ENCODE measurements at regions not wholly inside any gene's neighbourhood (a gene's known extent, or its start where the extent isn't known, plus 50 kb on each side); places are given as distances from the start of the nearest gene placed in this dataset.
"Not testable (repeated sequence)": the region's sequence is repeated elsewhere in the genome, so short reads cannot be mapped to it uniquely, and the experiment has no call there.

- no peak for FAIRE-seq
Measured at GRCh38 chr18:66136039-66136438, 385.2 kb downstream of the CDH7 start.

- no peak for FAIRE-seq
Measured at GRCh38 chr18:66129248-66129647, 378.4 kb downstream of the CDH7 start.

GRCh38 chr18:66126266-66126665 lies 375.5 kb downstream of the CDH7 start:
- FAIRE-seq: no peak

- FAIRE-seq: no peak
Measured at GRCh38 chr18:66124394-66124793, 373.6 kb downstream of the CDH7 start.

GRCh38 chr18:66119347-66119746 lies 368.5 kb downstream of the CDH7 start:
- FAIRE-seq: no peak

GRCh38 chr18:66111018-66111417 lies 360.2 kb downstream of the CDH7 start:
- FAIRE-seq: no peak

GRCh38 chr18:66110607-66111006 lies 359.8 kb downstream of the CDH7 start:
- no peak for FAIRE-seq

GRCh38 chr18:66109981-66110380 lies 359.2 kb downstream of the CDH7 start:
- FAIRE-seq: no peak

GRCh38 chr18:66107546-66107945 lies 356.7 kb downstream of the CDH7 start:
- FAIRE-seq: no peak

GRCh38 chr18:66105016-66105415 lies 354.2 kb downstream of the CDH7 start:
- no peak for FAIRE-seq

- FAIRE-seq: no peak
Measured at GRCh38 chr18:66103550-66103949, 352.7 kb downstream of the CDH7 start.

GRCh38 chr18:66083078-66083477 lies 332.3 kb downstream of the CDH7 start:
- no peak for FAIRE-seq

- no peak for FAIRE-seq
Measured at GRCh38 chr18:66078925-66079800, 328.4 kb downstream of the CDH7 start.

GRCh38 chr18:66077066-66077465 lies 326.3 kb downstream of the CDH7 start:
- FAIRE-seq: no peak

GRCh38 chr18:66066191-66066590 lies 315.4 kb downstream of the CDH7 start:
- no peak for FAIRE-seq

GRCh38 chr18:66048406-66048805 lies 297.6 kb downstream of the CDH7 start:
- no peak for FAIRE-seq

GRCh38 chr18:66046032-66046602 lies 295.3 kb downstream of the CDH7 start:
- FAIRE-seq: no peak

GRCh38 chr18:66043009-66043408 lies 292.2 kb downstream of the CDH7 start:
- no peak for FAIRE-seq

GRCh38 chr18:66013969-66014368 lies 263.2 kb downstream of the CDH7 start:
- no peak for FAIRE-seq

- FAIRE-seq: no peak
Measured at GRCh38 chr18:66011916-66012315, 261.1 kb downstream of the CDH7 start.

- no peak for FAIRE-seq
Measured at GRCh38 chr18:66005831-66006588, 255.2 kb downstream of the CDH7 start.

- not testable (repeated sequence) for FAIRE-seq
Measured at GRCh38 chr18:65998971-65999700, 248.3 kb downstream of the CDH7 start.

GRCh38 chr18:65995206-65995605 lies 244.4 kb downstream of the CDH7 start:
- FAIRE-seq: no peak

Data from A204.1 (cell line).